H9 (cell line): ENCODE measurements at regions not wholly inside any gene's neighbourhood (a gene's known extent, or its start where the extent isn't known, plus 50 kb on each side); places are given as distances from the start of the nearest gene placed in this dataset.

ENCODE experiments used
- DNase-seq: peaks from one replicate; pipeline ENCODE4 v3.0.0-alpha.2; 2017
- H2AFZ ChIP-seq: one replicate; pipeline ENCODE4 v1.6.1; 2013; ENCODE audit warnings: mild to moderate bottlenecking, low read length, control low read depth, moderate library complexity
- H2AK5ac ChIP-seq: 2 replicates; pipeline ENCODE4 v1.6.1; 2013; ENCODE audit warnings: low read length, control low read depth, mixed read lengths; ENCODE audit not compliant: insufficient read length
- H2BK120ac ChIP-seq: one replicate; pipeline ENCODE4 v1.6.1; 2013; ENCODE audit warnings: low read depth, mild to moderate bottlenecking, low read length, control low read depth, inconsistent platforms; ENCODE audit not compliant: poor library complexity, severe bottlenecking
- H2BK12ac ChIP-seq: 2 replicates; pipeline ENCODE4 v1.6.1; 2013; ENCODE audit warnings: low read length, control low read depth, mixed read lengths, low read depth; ENCODE audit not compliant: insufficient read length
- H2BK15ac ChIP-seq: 2 replicates; pipeline ENCODE4 v1.6.1; 2013; ENCODE audit warnings: low read depth, low read length, control low read depth
- H2BK20ac ChIP-seq: one replicate; pipeline ENCODE4 v1.6.1; 2013; ENCODE audit warnings: low read depth, mild to moderate bottlenecking, low read length, control low read depth, inconsistent platforms; ENCODE audit not compliant: poor library complexity, severe bottlenecking
- H2BK5ac ChIP-seq: 2 replicates; pipeline ENCODE4 v1.6.1; 2013; ENCODE audit warnings: low read length, control low read depth, mixed read lengths; ENCODE audit not compliant: insufficient read length
- H3K14ac ChIP-seq: 2 replicates; pipeline ENCODE4 v1.6.1; 2013; ENCODE audit warnings: low read length, control low read depth; ENCODE audit not compliant: insufficient read depth
- H3K18ac ChIP-seq: 2 replicates; pipeline ENCODE4 v1.6.1; 2013; ENCODE audit warnings: low read depth, mild to moderate bottlenecking, mixed read lengths, low read length, control low read depth; ENCODE audit not compliant: insufficient read length
- H3K23ac ChIP-seq: 2 replicates; pipeline ENCODE4 v1.6.1; 2013; ENCODE audit warnings: low read length, control low read depth, mixed read lengths, low read depth; ENCODE audit not compliant: insufficient read length
- H3K23me2 ChIP-seq: 2 replicates; pipeline ENCODE4 v1.6.1; 2013; ENCODE audit warnings: low read depth, mild to moderate bottlenecking, mixed read lengths, low read length, control low read depth; ENCODE audit not compliant: insufficient read length, poor library complexity, severe bottlenecking
- H3K27ac ChIP-seq: 2 replicates; pipeline ENCODE4 v1.5.1; 2013; ENCODE audit warnings: low read length, control low read depth, mixed read lengths, low read depth; ENCODE audit not compliant: insufficient read length
- H3K27me3 ChIP-seq: 2 replicates; pipeline ENCODE4 v1.6.1; 2013; ENCODE audit warnings: low read length, control low read depth, inconsistent platforms; ENCODE audit not compliant: insufficient read depth
- H3K4ac ChIP-seq: 2 replicates; pipeline ENCODE4 v1.6.1; 2013; ENCODE audit warnings: low read depth, mild to moderate bottlenecking, control low read depth, inconsistent platforms, low read length, moderate library complexity
- H3K4me1 ChIP-seq: 2 replicates; pipeline ENCODE4 v1.6.1; 2013; ENCODE audit warnings: low read length, control low read depth, inconsistent platforms; ENCODE audit not compliant: insufficient read depth
- H3K4me2 ChIP-seq: 2 replicates; pipeline ENCODE4 v1.6.1; 2013; ENCODE audit warnings: low read length, control low read depth, mixed read lengths; ENCODE audit not compliant: insufficient read length, insufficient read depth
- H3K56ac ChIP-seq: 2 replicates; pipeline ENCODE4 v1.6.1; 2013; ENCODE audit warnings: low read depth, mild to moderate bottlenecking, mixed read lengths, low read length, control low read depth; ENCODE audit not compliant: insufficient read length
- H3K79me1 ChIP-seq: 2 replicates; pipeline ENCODE4 v1.6.1; 2013; ENCODE audit warnings: low read depth, mild to moderate bottlenecking, moderate library complexity, low read length, control low read depth, inconsistent platforms; ENCODE audit not compliant: insufficient read depth, poor library complexity, severe bottlenecking
- H3K79me2 ChIP-seq: 2 replicates; pipeline ENCODE4 v1.6.1; 2013; ENCODE audit warnings: low read length, control low read depth, inconsistent platforms; ENCODE audit not compliant: insufficient read depth
- H3K9ac ChIP-seq: 2 replicates; pipeline ENCODE4 v1.6.1; 2013; ENCODE audit warnings: low read length, control low read depth, mixed read lengths; ENCODE audit not compliant: insufficient read length; ENCODE audit errors: extremely low read depth
- H3K9me3 ChIP-seq: one replicate; pipeline ENCODE4 v1.6.1; 2013; ENCODE audit warnings: low read depth, low read length, inconsistent platforms; ENCODE audit not compliant: control insufficient read depth
- H3T11ph ChIP-seq: one replicate; pipeline ENCODE4 v1.6.1; 2013; ENCODE audit warnings: mild to moderate bottlenecking, low read length, control low read depth, inconsistent platforms
- H4K20me1 ChIP-seq: one replicate; pipeline ENCODE4 v1.6.1; 2013; ENCODE audit not compliant: control insufficient read depth, insufficient read length, insufficient read depth
- H4K5ac ChIP-seq: 2 replicates; pipeline ENCODE4 v1.6.1; 2013; ENCODE audit warnings: low read depth, mild to moderate bottlenecking, mixed read lengths, low read length, control low read depth; ENCODE audit not compliant: insufficient read length
- H4K8ac ChIP-seq: replicated peaks from 2 replicates; pipeline ENCODE4 v1.6.1; 2013; ENCODE audit warnings: low read length, control low read depth, mixed read lengths, low read depth; ENCODE audit not compliant: insufficient read length
- H4K91ac ChIP-seq: 2 replicates; pipeline ENCODE4 v1.6.1; 2013; ENCODE audit warnings: low read depth, mild to moderate bottlenecking, moderate library complexity, mixed read lengths, low read length, control low read depth; ENCODE audit not compliant: insufficient read length
- H3K27ac Mint-ChIP-seq, 3 experiments: 2 replicates in 2 of 3; 3 replicates in 1 of 3; pipeline ENCODE4 v1.8.0; 2020 to 2021; ENCODE audit warnings: mixed read lengths in 3 of 3, mild to moderate bottlenecking in 1 of 3, moderate library complexity in 1 of 3
- H3K27me3 Mint-ChIP-seq: 2 replicates; pipeline ENCODE4 v1.8.0; 2021; ENCODE audit warnings: low read depth, mild to moderate bottlenecking, moderate library complexity, mixed read lengths
- H3K36me3 Mint-ChIP-seq, 3 experiments: 2 replicates in 2 of 3; 3 replicates in 1 of 3; pipeline ENCODE4 v1.8.0; 2020 to 2021; ENCODE audit warnings: low read depth in 3 of 3, mixed read lengths in 3 of 3; ENCODE audit not compliant: insufficient read depth in 1 of 3
- H3K4me1 Mint-ChIP-seq, 2 experiments: 2 replicates each; pipeline ENCODE4 v1.8.0; 2020; ENCODE audit warnings: mixed read lengths in 2 of 2
- H3K4me3 Mint-ChIP-seq, 2 experiments: 2 replicates in 1 of 2; 3 replicates in 1 of 2; pipeline ENCODE4 v1.8.0; 2020 to 2021; ENCODE audit warnings: mild to moderate bottlenecking in 2 of 2, mixed read lengths in 2 of 2, moderate library complexity in 1 of 2
- H3K9me3 Mint-ChIP-seq, 2 experiments: 2 replicates in 1 of 2; 3 replicates in 1 of 2; pipeline ENCODE4 v1.8.0; 2020; ENCODE audit warnings: mild to moderate bottlenecking in 2 of 2, mixed read lengths in 2 of 2, moderate library complexity in 1 of 2
- WGBS: extraction: QIAGEN DNeasy Blood & Tissue Kit; methylation state at CpG from one replicate; pipeline ENCODE4 v1.1.7; 2013; ENCODE audit warnings: missing lambda C conversion rate, low lambda C conversion rate, mixed read lengths; ENCODE audit not compliant: insufficient read length; ENCODE audit errors: extremely low coverage; 5-methylcytosine and 5-hydroxymethylcytosine counted together
- TF ChIP-seq, protein P1 (sequence below): fragments of 200-600 bp; sonication (generic); conservative IDR thresholded peaks from 3 replicates; pipeline ENCODE4 v1.8.0; 2021; ENCODE audit warnings: antibody characterized with exemption, mild to moderate bottlenecking

GRCh38 chr4:13137390-13137789 lies 346.8 kb downstream of the RAB28 start:
- Histone ChIP-seq H2AK5ac (no peak overlapping the region), H3K23me2 (no peaks in the 10 kb centered on the region), H3K79me1 (no peaks in the 10 kb centered on the region), H4K8ac (no peak overlapping the region), H4K91ac (no peak overlapping the region), H2AFZ (no peak overlapping the region), H3K27ac (no peak overlapping the region), H3K4me1 (no peaks in the 10 kb centered on the region), H3K18ac (no peak overlapping the region), H2BK120ac (no peak overlapping the region), H3K56ac (no peak overlapping the region), H3K27me3 (no peaks in the 10 kb centered on the region), H3K79me2 (no peaks in the 10 kb centered on the region), H3K14ac (no peak overlapping the region), H3K9me3 (no peaks in the 10 kb centered on the region), H3T11ph (no peak overlapping the region), H4K20me1 (no peaks in the 10 kb centered on the region), H2BK5ac (no peak overlapping the region), H3K9ac (no peak overlapping the region), H2BK20ac (no peak overlapping the region), H3K23ac (no peak overlapping the region), H2BK15ac (no peak overlapping the region), H4K5ac (no peak overlapping the region), H3K4ac (no peak overlapping the region), H2BK12ac (no peak overlapping the region), H3K4me2 (no peak overlapping the region)
- H3K36me3 Mint-ChIP-seq: no peaks in the 10 kb centered on the region
- H3K27ac Mint-ChIP-seq: no peak overlapping the region
- DNase-seq: no peak
- H3K4me3 Mint-ChIP-seq: no peak overlapping the region
- WGBS: no CpG with 5 or more reads among the region's 2 CpGs
- no peaks in the 10 kb centered on the region for H3K27me3 Mint-ChIP-seq
- H3K9me3 Mint-ChIP-seq: no peaks in the 10 kb centered on the region
- TF ChIP-seq, protein P1, sequence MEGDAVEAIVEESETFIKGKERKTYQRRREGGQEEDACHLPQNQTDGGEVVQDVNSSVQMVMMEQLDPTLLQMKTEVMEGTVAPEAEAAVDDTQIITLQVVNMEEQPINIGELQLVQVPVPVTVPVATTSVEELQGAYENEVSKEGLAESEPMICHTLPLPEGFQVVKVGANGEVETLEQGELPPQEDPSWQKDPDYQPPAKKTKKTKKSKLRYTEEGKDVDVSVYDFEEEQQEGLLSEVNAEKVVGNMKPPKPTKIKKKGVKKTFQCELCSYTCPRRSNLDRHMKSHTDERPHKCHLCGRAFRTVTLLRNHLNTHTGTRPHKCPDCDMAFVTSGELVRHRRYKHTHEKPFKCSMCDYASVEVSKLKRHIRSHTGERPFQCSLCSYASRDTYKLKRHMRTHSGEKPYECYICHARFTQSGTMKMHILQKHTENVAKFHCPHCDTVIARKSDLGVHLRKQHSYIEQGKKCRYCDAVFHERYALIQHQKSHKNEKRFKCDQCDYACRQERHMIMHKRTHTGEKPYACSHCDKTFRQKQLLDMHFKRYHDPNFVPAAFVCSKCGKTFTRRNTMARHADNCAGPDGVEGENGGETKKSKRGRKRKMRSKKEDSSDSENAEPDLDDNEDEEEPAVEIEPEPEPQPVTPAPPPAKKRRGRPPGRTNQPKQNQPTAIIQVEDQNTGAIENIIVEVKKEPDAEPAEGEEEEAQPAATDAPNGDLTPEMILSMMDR: no peak
- no peaks in the 10 kb centered on the region for H3K4me1 Mint-ChIP-seq
